HG03520 (cell line): ENCODE measurements at regions not wholly inside any gene's neighbourhood (a gene's known extent, or its start where the extent isn't known, plus 50 kb on each side); places are given as distances from the start of the nearest gene placed in this dataset.
"Not testable (repeated sequence)": the region's sequence is repeated elsewhere in the genome, so short reads cannot be mapped to it uniquely, and the experiment has no call there.

Experiments used
- ATAC-seq: cut with Tn5 transposase; IDR thresholded peaks from one replicate; pipeline ENCODE4 v1.9.1; 2021; ENCODE audit warnings: mild to moderate bottlenecking, moderate library complexity; ENCODE audit not compliant: unreplicated experiment

GRCh38 chrX:97850911-97851310, 967.2 kb downstream of the RPA4 start:
- no peak for ATAC-seq

DNA sequence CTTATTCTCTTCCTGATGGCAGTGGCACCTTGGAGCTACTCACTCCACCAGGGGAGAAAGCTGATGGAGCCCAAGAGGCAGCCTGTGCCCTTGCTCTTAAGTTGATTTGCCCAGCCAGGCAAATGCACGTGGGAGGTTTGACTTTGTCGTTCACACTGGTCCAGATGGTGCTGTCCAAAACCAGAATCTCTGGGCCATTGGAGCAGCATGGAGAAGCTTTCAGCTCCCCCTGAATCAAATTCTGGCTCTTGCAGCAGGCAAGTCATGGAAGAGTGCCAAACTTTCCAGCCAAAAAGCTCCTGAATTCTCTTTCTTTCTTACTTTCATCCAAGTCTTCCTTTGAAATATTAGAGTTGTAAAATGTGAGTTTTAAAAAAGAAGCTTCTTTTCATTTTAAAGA, 970.4 kb downstream of the RPA4 start:
- ATAC-seq: no peak

GRCh38 chrX:97858592-97858991, 974.9 kb downstream of the RPA4 start:
- ATAC-seq: no peak

DNA sequence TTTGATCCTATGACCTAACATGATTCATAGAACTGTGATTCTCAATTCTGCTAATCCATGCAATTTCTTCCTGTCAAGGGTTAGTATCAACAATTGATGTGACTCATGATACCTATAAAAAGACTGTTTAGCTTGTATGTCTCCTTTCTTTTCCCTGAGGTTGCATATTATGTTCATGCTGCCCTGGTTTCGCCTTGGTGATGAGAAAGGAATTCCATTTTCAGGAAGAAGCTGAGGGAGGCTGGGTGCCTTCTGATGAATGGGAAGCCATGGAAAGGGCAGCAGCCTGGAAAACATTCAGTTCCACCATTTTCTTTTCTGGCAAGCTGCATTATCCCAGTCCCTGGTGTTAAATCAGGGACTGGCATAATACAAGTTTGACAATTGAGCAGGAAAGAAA, 976.5 kb downstream of the RPA4 start:
- no peak for ATAC-seq

GRCh38 chrX:97863261-97863660, 979.6 kb downstream of the RPA4 start:
- no peak for ATAC-seq

GRCh38 chrX:97867266-97867665, 983.6 kb downstream of the RPA4 start:
- ATAC-seq: no peak

- ATAC-seq: no peak
Observed at GRCh38 chrX:97876697-97877407, 993.1 kb downstream of the RPA4 start.

GRCh38 chrX:97882306-97882705, 998.6 kb downstream of the RPA4 start:
- ATAC-seq: no peak

- ATAC-seq: no peak
Observed at GRCh38 chrX:97895751-97896150, 1012.0 kb downstream of the RPA4 start.

- ATAC-seq: no peak
Observed at GRCh38 chrX:97897998-97898397, 1014.3 kb downstream of the RPA4 start.

DNA sequence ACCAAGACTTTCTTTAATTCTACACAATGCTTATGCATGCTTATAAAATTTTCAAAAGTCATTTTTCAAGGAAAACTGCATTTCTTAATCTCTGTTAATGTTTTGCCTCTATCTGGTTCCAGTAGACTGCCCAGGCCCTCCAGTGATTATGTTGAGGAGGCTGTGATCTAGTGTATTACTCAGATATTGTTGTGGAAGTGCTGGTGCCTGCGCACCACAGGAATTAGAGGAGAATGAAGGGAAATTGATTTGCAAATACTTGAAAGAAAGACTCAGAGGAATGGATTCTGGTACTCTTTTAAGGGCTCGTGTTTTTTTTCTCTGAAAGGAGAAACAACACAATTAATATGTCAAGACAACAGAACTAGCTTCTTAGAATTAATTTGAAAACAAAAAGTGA, 1015.1 kb downstream of the RPA4 start:
- no peak for ATAC-seq

- no peak for ATAC-seq
Observed at GRCh38 chrX:97907791-97908190, 1024.1 kb downstream of the RPA4 start.

- ATAC-seq: peak; percentile 98
Observed at GRCh38 chrX:97909245-97909644, 1025.5 kb downstream of the RPA4 start.

GRCh38 chrX:97915390-97915789, 1031.7 kb downstream of the RPA4 start:
- ATAC-seq: not testable (repeated sequence)

DNA sequence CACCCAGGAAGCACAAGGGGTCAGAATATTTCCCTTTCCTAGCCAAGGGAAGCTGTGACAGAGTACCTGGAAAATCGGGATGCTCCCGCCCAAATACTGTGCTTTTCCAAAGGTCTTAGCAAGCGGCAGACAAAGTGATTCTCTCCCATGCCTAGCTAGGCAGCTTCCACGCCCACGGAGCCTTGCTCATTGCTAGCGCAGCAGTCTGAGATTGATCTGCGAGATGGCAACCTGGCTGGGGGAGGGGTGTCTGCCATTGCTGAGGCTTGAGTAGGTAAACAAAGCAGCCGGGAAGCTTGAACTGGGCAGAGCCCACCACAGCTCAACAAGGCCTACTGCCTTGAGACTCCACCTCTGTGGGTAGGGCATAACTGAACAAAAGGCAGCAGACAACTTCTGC, 1037.5 kb downstream of the RPA4 start:
- not testable (repeated sequence) for ATAC-seq

GRCh38 chrX:97931586-97931985, 1047.9 kb downstream of the RPA4 start:
- ATAC-seq: no peak

- ATAC-seq: no peak
Observed at GRCh38 chrX:97936296-97936695, 1052.6 kb downstream of the RPA4 start.

DNA sequence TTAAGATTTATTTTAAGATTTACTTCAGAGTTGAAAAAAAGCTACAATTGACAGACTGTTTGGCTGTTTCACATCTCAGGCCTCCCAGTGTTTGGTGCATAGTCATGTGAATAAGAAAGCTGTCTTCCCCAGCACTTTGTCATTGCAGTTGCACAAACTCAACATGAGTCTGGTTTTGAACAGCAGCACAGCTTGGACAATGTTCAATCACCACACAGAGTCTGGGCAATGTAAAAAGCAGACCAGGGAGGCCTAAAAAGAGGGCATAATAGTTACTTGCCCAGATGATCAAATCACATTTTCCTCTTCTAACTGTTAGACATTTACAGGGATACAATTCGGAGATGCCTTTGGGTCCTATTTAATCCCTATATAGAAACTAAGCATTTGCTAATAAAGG, 1055.0 kb downstream of the RPA4 start:
- ATAC-seq: no peak

GRCh38 chrX:97968376-97969163, 1084.9 kb downstream of the RPA4 start:
- ATAC-seq: no peak

- ATAC-seq: no peak
Observed at GRCh38 chrX:97984641-97985040, 1100.9 kb downstream of the RPA4 start.

DNA sequence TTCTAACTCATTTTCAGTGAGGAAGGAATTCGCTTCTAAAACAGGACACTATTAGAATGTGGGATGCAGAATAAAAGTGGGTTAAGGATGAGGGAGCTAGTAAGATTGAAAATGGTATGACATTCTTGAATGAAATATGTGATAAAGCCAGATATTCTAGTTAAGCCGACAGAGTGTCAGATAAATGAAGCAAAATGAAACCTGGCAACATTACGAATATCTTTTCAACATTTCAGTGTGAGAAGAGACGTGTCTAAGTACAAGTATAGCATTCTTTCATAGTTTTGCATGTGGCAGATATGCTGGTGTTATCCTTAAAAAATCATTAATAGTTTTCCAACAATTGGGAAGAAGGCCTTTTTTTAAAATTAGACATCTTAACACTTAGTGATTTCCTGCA, 1101.4 kb downstream of the RPA4 start:
- no peak for ATAC-seq

- no peak for ATAC-seq
Observed at GRCh38 chrX:97987979-97988378, 1104.3 kb downstream of the RPA4 start.
